ENCODE measurements at regions not wholly inside any gene's neighbourhood (a gene's known extent, or its start where the extent isn't known, plus 50 kb on each side); places are given as distances from the start of the nearest gene placed in this dataset.
"Not testable (repeated sequence)": the region's sequence is repeated elsewhere in the genome, so short reads cannot be mapped to it uniquely, and the experiment has no call there.

GRCh38 chr7:32218154-32218467 is 147.9 kb upstream of the PDE1C start:
- H3K27me3 Mint-ChIP-seq: no peaks in the 10 kb centered on the region

GRCh38 chr7:32217341-32218153 is 147.3 kb upstream of the PDE1C start:
- no peak overlapping the region for H3K27ac Mint-ChIP-seq
- H3K4me3 Mint-ChIP-seq: no peak overlapping the region
- no peaks in the 10 kb centered on the region for H3K36me3 Mint-ChIP-seq
- no peak for DNase-seq
- H3K4me1 Mint-ChIP-seq: no peaks in the 10 kb centered on the region
- H3K27me3 Mint-ChIP-seq: no peaks in the 10 kb centered on the region
- H3K9me3 Mint-ChIP-seq: no peaks in the 10 kb centered on the region
- CTCF ChIA-PET: no interaction called here

More at GRCh38 chr7:32218154-32218467, 147.9 kb upstream of the PDE1C start:
- no peak for DNase-seq
- Mint-ChIP-seq H3K4me3 (no peak overlapping the region), H3K27ac (no peak overlapping the region), H3K4me1 (no peaks in the 10 kb centered on the region), H3K9me3 (no peaks in the 10 kb centered on the region), H3K36me3 (no peaks in the 10 kb centered on the region)
- CTCF ChIA-PET: no interaction called here

GRCh38 chr7:32216759-32217158 is 146.6 kb upstream of the PDE1C start:
- Mint-ChIP-seq H3K27me3 (no peaks in the 10 kb centered on the region), H3K9me3 (no peaks in the 10 kb centered on the region)

GRCh38 chr7:32215697-32216096 is 145.5 kb upstream of the PDE1C start:
- H3K36me3 Mint-ChIP-seq: no peaks in the 10 kb centered on the region
- CTCF ChIA-PET: no interaction called here
- H3K27me3 Mint-ChIP-seq: peaks cover 2% of the 10 kb centered on the region
- H3K9me3 Mint-ChIP-seq: no peaks in the 10 kb centered on the region
- H3K27ac Mint-ChIP-seq: no peak overlapping the region
- no peak for DNase-seq
- H3K4me3 Mint-ChIP-seq: no peak overlapping the region
- H3K4me1 Mint-ChIP-seq: no peaks in the 10 kb centered on the region

More at GRCh38 chr7:32216759-32217158, 146.6 kb upstream of the PDE1C start:
- H3K4me1 Mint-ChIP-seq: no peaks in the 10 kb centered on the region
- H3K27ac Mint-ChIP-seq: no peak overlapping the region
- no peak overlapping the region for H3K4me3 Mint-ChIP-seq
- CTCF ChIA-PET: no interaction called here
- no peak for DNase-seq
- H3K36me3 Mint-ChIP-seq: no peaks in the 10 kb centered on the region

- no peaks in the 10 kb centered on the region for H3K36me3 Mint-ChIP-seq
Observed at GRCh38 chr7:32214913-32215312, 144.7 kb upstream of the PDE1C start.

GRCh38 chr7:32212321-32212720 is 142.1 kb upstream of the PDE1C start:
- DNase-seq: no peak
- no peaks in the 10 kb centered on the region for H3K4me1 Mint-ChIP-seq
- peaks cover 4% of the 10 kb centered on the region for H3K27me3 Mint-ChIP-seq
- H3K27ac Mint-ChIP-seq: no peak overlapping the region
- no peaks in the 10 kb centered on the region for H3K9me3 Mint-ChIP-seq
- no peaks in the 10 kb centered on the region for H3K36me3 Mint-ChIP-seq
- CTCF ChIA-PET: interaction anchor here (1.1 to 4.6 kb wide), 2 partner anchors 135 to 267 kb away, joined by 4 to 32 read pairs; no protein-coding TSS in a partner anchor
- no peak overlapping the region for H3K4me3 Mint-ChIP-seq

More at GRCh38 chr7:32214913-32215312, 144.7 kb upstream of the PDE1C start:
- no peak overlapping the region for H3K27ac Mint-ChIP-seq
- H3K9me3 Mint-ChIP-seq: no peaks in the 10 kb centered on the region
- DNase-seq: no peak
- no peaks in the 10 kb centered on the region for H3K4me1 Mint-ChIP-seq
- H3K27me3 Mint-ChIP-seq: peaks cover 4% of the 10 kb centered on the region
- H3K4me3 Mint-ChIP-seq: no peak overlapping the region
- CTCF ChIA-PET: no interaction called here

DNA sequence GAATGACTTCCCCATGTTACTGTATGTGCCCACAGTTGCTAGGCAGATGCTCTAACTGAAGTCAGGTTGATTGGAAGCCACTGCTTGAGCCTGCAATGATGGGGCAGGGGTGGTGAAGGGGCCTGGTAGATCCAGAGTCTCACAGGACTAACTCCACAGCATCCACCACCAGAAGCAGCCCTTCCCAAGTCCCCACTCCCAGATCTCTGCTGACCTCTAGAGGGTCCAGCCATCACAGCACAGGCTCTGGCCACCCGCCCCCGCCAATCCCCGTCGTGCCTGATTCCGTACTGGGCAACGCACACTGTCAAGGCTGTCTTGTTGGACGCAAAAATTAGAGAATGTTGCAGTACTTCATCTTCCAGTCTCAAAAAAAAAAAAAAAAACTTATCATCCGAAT is 136.8 kb upstream of the PDE1C start:
- no peak for DNase-seq
- Mint-ChIP-seq H3K36me3 (no peaks in the 10 kb centered on the region), H3K4me3 (no peak overlapping the region), H3K9me3 (no peaks in the 10 kb centered on the region), H3K27ac (no peak overlapping the region), H3K27me3 (peaks cover 4% of the 10 kb centered on the region), H3K4me1 (no peaks in the 10 kb centered on the region)
- CTCF ChIA-PET: no interaction called here

DNA sequence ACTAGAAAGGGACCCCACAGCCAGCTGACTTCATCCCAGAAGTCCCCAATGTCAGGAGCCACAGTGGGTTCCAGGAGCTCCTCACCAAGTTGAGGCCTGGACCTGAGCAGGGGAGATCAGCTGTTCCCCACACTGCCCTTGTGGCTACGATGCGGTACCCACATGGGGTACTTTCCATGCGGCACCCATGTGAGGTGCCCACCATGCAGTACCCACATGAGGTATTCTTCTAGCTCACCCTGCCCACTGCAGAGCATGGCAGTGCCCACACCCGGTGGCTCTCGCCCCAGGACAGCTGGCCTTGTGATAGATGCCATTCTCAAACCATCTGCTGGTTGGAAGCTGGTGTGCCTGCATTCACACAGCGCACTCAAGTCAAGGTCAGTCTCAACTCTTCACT is 136.3 kb upstream of the PDE1C start:
- CTCF ChIA-PET: no interaction called here
- H3K9me3 Mint-ChIP-seq: no peaks in the 10 kb centered on the region
- no peak for DNase-seq

GRCh38 chr7:32205298-32205824 is 135.2 kb upstream of the PDE1C start:
- H3K9me3 Mint-ChIP-seq, H3K4me3 Mint-ChIP-seq, H3K36me3 Mint-ChIP-seq, H3K27ac Mint-ChIP-seq, H3K4me1 Mint-ChIP-seq, H3K27me3 Mint-ChIP-seq, DNase-seq, CTCF ChIA-PET: not testable (repeated sequence)

More for the DNA sequence above, 136.3 kb upstream of the PDE1C start:
- H3K4me3 Mint-ChIP-seq: no peak overlapping the region
- no peak overlapping the region for H3K27ac Mint-ChIP-seq
- peaks cover 4% of the 10 kb centered on the region for H3K27me3 Mint-ChIP-seq
- no peaks in the 10 kb centered on the region for H3K36me3 Mint-ChIP-seq
- H3K4me1 Mint-ChIP-seq: no peaks in the 10 kb centered on the region

DNA sequence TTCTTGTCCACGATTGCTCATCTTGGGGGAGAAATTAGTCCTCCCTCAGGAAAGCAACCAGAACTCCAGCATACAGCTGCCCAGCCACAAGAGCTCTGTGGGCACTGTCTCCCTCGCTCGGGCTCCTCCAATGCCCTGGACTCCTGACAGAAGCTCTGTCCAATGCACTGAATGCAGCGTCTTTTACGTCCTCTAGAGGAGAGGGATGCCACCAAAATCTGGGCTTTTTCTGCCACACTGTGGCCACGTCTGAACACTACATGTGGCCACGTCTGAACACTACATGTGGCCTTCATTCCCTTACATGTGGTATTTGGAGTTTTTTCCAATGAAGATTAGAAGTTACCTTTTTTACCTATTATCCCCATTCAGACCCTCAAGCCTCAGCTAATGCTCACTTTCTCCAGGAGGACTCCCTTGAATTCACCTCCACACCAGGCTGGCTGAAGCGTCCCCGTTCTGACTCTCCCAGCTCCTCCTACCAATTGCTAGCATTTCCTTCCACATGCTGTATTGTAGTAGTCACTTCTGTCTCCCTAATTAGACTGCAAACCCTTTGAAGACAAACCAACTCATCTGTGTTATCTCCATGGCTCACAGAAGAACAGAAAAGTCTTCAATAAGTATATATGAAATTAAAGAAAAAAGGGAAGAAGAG is 134.3 kb upstream of the PDE1C start:
- DNase-seq: no peak
- Mint-ChIP-seq H3K36me3 (no peaks in the 10 kb centered on the region), H3K9me3 (no peaks in the 10 kb centered on the region), H3K27me3 (no peaks in the 10 kb centered on the region), H3K27ac (no peak overlapping the region), H3K4me1 (no peaks in the 10 kb centered on the region), H3K4me3 (no peak overlapping the region)
- CTCF ChIA-PET: interaction anchor here (0.9 kb wide), 1 partner anchor 422 kb away, joined by 3 read pairs; no protein-coding TSS in a partner anchor

- CTCF ChIA-PET: interaction anchor here (1.1 kb wide), 1 partner anchor 9 kb away, joined by 5 read pairs; no protein-coding TSS in a partner anchor
- H3K27me3 Mint-ChIP-seq: no peaks in the 10 kb centered on the region
- no peaks in the 10 kb centered on the region for H3K4me1 Mint-ChIP-seq
Observed at GRCh38 chr7:32200646-32201045, 130.4 kb upstream of the PDE1C start.

DNA sequence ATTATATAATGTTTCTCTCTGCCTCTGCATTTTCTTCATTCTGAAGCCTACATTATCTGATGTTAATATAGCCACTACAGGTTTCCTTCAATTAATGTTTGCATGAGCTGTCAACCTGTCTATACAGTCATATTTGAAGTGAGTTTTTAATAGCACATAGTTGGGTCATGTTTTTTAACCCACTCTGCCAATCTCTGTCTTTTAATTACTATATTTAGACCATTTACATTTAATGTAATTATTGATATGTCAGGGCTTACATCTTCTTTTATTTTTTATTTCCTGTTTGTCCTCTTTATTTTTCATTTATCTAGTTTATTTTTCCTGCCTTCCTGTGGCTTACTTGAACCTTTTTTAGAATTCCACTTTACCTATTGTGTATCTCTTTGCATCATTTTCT is 124.3 kb upstream of the PDE1C start:
- H3K27ac Mint-ChIP-seq: no peak overlapping the region
- no peak overlapping the region for H3K4me3 Mint-ChIP-seq
- no peak for DNase-seq
- H3K9me3 Mint-ChIP-seq: peaks cover 4% of the 10 kb centered on the region
- H3K27me3 Mint-ChIP-seq: no peaks in the 10 kb centered on the region
- no peaks in the 10 kb centered on the region for H3K36me3 Mint-ChIP-seq
- H3K4me1 Mint-ChIP-seq: no peaks in the 10 kb centered on the region
- CTCF ChIA-PET: no interaction called here

More at GRCh38 chr7:32200646-32201045, 130.4 kb upstream of the PDE1C start:
- no peak overlapping the region for H3K4me3 Mint-ChIP-seq
- no peak for DNase-seq
- H3K9me3 Mint-ChIP-seq: no peaks in the 10 kb centered on the region
- H3K27ac Mint-ChIP-seq: no peak overlapping the region
- H3K36me3 Mint-ChIP-seq: no peaks in the 10 kb centered on the region

DNA sequence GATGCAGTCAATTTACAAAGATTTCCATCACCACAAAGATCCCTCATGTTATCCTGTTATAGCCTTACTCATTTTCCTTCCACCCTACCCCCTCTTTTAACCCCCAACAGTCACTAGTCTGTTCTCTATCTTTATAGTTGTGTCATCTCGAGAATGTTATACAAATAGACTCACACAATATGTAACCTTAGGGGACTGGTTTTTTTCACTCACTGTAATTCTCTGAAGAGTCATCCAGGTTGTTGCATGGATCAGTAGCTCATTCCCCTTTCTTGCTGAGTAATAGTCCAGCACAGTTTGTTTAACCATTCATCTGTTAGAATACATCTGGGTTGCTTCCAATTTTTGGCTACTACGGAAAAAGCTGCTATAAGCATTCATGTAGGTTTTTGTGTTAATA is 121.1 kb upstream of the PDE1C start:
- Mint-ChIP-seq H3K27ac (no peak overlapping the region), H3K27me3 (no peaks in the 10 kb centered on the region), H3K4me1 (no peaks in the 10 kb centered on the region), H3K4me3 (no peak overlapping the region), H3K36me3 (no peaks in the 10 kb centered on the region), H3K9me3 (peaks cover 4% of the 10 kb centered on the region)
- CTCF ChIA-PET: interaction anchor here (1.2 kb wide), 1 partner anchor 18 kb away, joined by 3 read pairs; no protein-coding TSS in a partner anchor
- no peak for DNase-seq

GRCh38 chr7:32179567-32179966 is 109.4 kb upstream of the PDE1C start:
- Mint-ChIP-seq H3K27me3 (no peaks in the 10 kb centered on the region), H3K9me3 (no peaks in the 10 kb centered on the region), H3K27ac (no peak overlapping the region), H3K4me1 (no peaks in the 10 kb centered on the region), H3K4me3 (no peak overlapping the region), H3K36me3 (no peaks in the 10 kb centered on the region)
- CTCF ChIA-PET: interaction anchor here (0.5 kb wide), 1 partner anchor 392 kb away, joined by 3 read pairs; no protein-coding TSS in a partner anchor
- DNase-seq: no peak
